ENCODE measurements at regions not wholly inside any gene's neighbourhood (a gene's known extent, or its start where the extent isn't known, plus 50 kb on each side); places are given as distances from the start of the nearest gene placed in this dataset.

- no peak for DNase-seq (ENCODE audit: low read depth in 2 of 2)
- H3K4me3 ChIP-seq (replicated peaks in 1 of 2; ENCODE audit: low read depth in 2 of 2, low read length in 2 of 2), result no peak overlapping the region
- no peak for TF ChIP-seq CTCF (IDR thresholded peaks at IDR 0.05; ENCODE audit: low read depth, low read length)
These were observed 87.8 kb upstream of the GOT2 start for GRCh38 chr16:58821886-58822285.

- no peak for DNase-seq (ENCODE audit: low read depth in 2 of 2)
- H3K4me3 ChIP-seq (replicated peaks in 1 of 2; ENCODE audit: low read depth in 2 of 2, low read length in 2 of 2), result no peak overlapping the region
- TF ChIP-seq CTCF (IDR thresholded peaks at IDR 0.05; ENCODE audit: low read depth, low read length), result no peak
These were observed 86.3 kb upstream of the GOT2 start for GRCh38 chr16:58820411-58820810.

- H3K4me3 ChIP-seq (replicated peaks in 1 of 2; ENCODE audit: low read depth in 2 of 2, low read length in 2 of 2), result no peak overlapping the region
- no peak for TF ChIP-seq CTCF (IDR thresholded peaks at IDR 0.05; ENCODE audit: low read depth, low read length)
- DNase-seq (ENCODE audit: low read depth in 2 of 2), result no peak
These were observed 81.2 kb upstream of the GOT2 start for GRCh38 chr16:58815181-58815888.

- peak; percentile 90 for TF ChIP-seq CTCF (IDR thresholded peaks at IDR 0.05; ENCODE audit: low read depth, low read length)
- H3K4me3 ChIP-seq (replicated peaks in 1 of 2; ENCODE audit: low read depth in 2 of 2, low read length in 2 of 2), result peak overlapping the region in 1 of 2 donors; percentile 13
- DNase-seq (ENCODE audit: low read depth in 2 of 2), result peak; percentile 58 to 64
These were observed 80.3 kb upstream of the GOT2 start for GRCh38 chr16:58814348-58814801.

GRCh38 chr16:58809213-58809612 lies 75.1 kb upstream of the GOT2 start:
- TF ChIP-seq CTCF (IDR thresholded peaks at IDR 0.05; ENCODE audit: low read depth, low read length), result no peak
- DNase-seq (ENCODE audit: low read depth in 2 of 2), result no peak
- H3K4me3 ChIP-seq (replicated peaks in 1 of 2; ENCODE audit: low read depth in 2 of 2, low read length in 2 of 2), result no peak overlapping the region

- no peak overlapping the region for H3K4me3 ChIP-seq (replicated peaks in 1 of 2; ENCODE audit: low read depth in 2 of 2, low read length in 2 of 2)
- DNase-seq (ENCODE audit: low read depth in 2 of 2), result no peak
These were observed 73.2 kb upstream of the GOT2 start for GRCh38 chr16:58807276-58807675.

More at GRCh38 chr16:58807276-58807675, 73.2 kb upstream of the GOT2 start:
- no peak for TF ChIP-seq CTCF (IDR thresholded peaks at IDR 0.05; ENCODE audit: low read depth, low read length)
